GM12875 (cell line): ENCODE measurements at regions not wholly inside any gene's neighbourhood (a gene's known extent, or its start where the extent isn't known, plus 50 kb on each side); places are given as distances from the start of the nearest gene placed in this dataset.

Experiments used
- H3K4me3 ChIP-seq: one replicate; pipeline ENCODE4 v1.5.1; 2011; ENCODE audit warnings: low read depth, low read length, control low read depth
- CTCF ChIP-seq: IDR thresholded peaks from 2 replicates; pipeline ENCODE4 v1.5.1; 2011; ENCODE audit warnings: low read depth, mild to moderate bottlenecking, control low read depth, inconsistent platforms, low read length, moderate library complexity, borderline replicate concordance; ENCODE audit not compliant: insufficient read depth

- no peak overlapping the region for H3K4me3 ChIP-seq
- no peak for TF ChIP-seq CTCF
These were observed 57.4 kb downstream of the NAV1 start for GRCh38 chr1:201596101-201596868.

- no peak for TF ChIP-seq CTCF
- no peak overlapping the region for H3K4me3 ChIP-seq
These were observed 58.8 kb downstream of the NAV1 start for GRCh38 chr1:201597551-201598230.

GRCh38 chr1:201598396-201598795 is 59.5 kb downstream of the NAV1 start:
- no peak for TF ChIP-seq CTCF
- H3K4me3 ChIP-seq: no peak overlapping the region

- no peak overlapping the region for H3K4me3 ChIP-seq
- no peak for TF ChIP-seq CTCF
These were observed 60.0 kb downstream of the NAV1 start for GRCh38 chr1:201598973-201599372.

- no peak overlapping the region for H3K4me3 ChIP-seq
- no peak for TF ChIP-seq CTCF
These were observed 60.6 kb downstream of the NAV1 start for GRCh38 chr1:201599548-201599947.

GRCh38 chr1:201602413-201603265 is 63.7 kb downstream of the NAV1 start:
- TF ChIP-seq CTCF: no peak
- H3K4me3 ChIP-seq: no peak overlapping the region
